Endothelial cell of umbilical vein (primary cell): ENCODE measurements at regions not wholly inside any gene's neighbourhood (a gene's known extent, or its start where the extent isn't known, plus 50 kb on each side); places are given as distances from the start of the nearest gene placed in this dataset.

Experiments
- BruUV-seq: library from RNA; stranded (reverse); fragments of 400-500 nt; replicated peaks from 2 replicates; lab custom pipeline; 2021; lab: Mats Ljungman, UMichigan
- CTCF ChIA-PET: fragments of 300-600, 350-600 bp; sonication (Branson Sonifier 250); formaldehyde crosslinking; loops from one replicate; lab custom pipeline; 2021; ENCODE audit warnings: antibody characterized with exemption, inconsistent platforms; lab: Charles Lee
- POLR2A ChIA-PET: fragments of 300-600, 350-600 bp; sonication (Branson Sonifier 250); formaldehyde crosslinking; loops from one replicate; lab custom pipeline; 2021; ENCODE audit warnings: antibody characterized with exemption, inconsistent platforms; lab: Charles Lee
- DNase-seq: peaks from one replicate; pipeline ENCODE4 v3.0.0-alpha.2; 2011; ENCODE audit warnings: low read depth, low spot score
- FAIRE-seq: peaks from 2 replicates; lab custom pipeline; 2011; peaks lifted over from hg19 to GRCh38; lab: Jason Lieb, UNC
- H2AFZ ChIP-seq: 2 replicates; pipeline ENCODE4 v1.6.0; 2012; ENCODE audit warnings: low read depth, low read length, control low read depth, inconsistent platforms
- H3K27ac ChIP-seq: 2 replicates; pipeline ENCODE4 v1.5.1; 2011; ENCODE audit warnings: low read depth, mild to moderate bottlenecking, control low read depth, low read length, moderate library complexity; ENCODE audit not compliant: insufficient read depth
- H3K27me3 ChIP-seq, 2 experiments: 2 replicates each; pipeline versions ENCODE4 v1.6.0 to v1.6.1; 2011; ENCODE audit warnings: low read length in 2 of 2, mixed read lengths in 1 of 2; ENCODE audit not compliant: control insufficient read depth in 2 of 2, insufficient read depth in 2 of 2
- H3K36me3 ChIP-seq, 2 experiments: 2 replicates in 1 of 2; 3 replicates in 1 of 2; pipeline ENCODE4 v1.5.1; 2011; ENCODE audit warnings: low read length in 2 of 2, mild to moderate bottlenecking in 1 of 2, moderate library complexity in 1 of 2; ENCODE audit not compliant: control insufficient read depth in 2 of 2, insufficient read depth in 2 of 2; ENCODE audit errors: extremely low read depth in 1 of 2
- H3K4me1 ChIP-seq: 3 replicates; pipeline ENCODE4 v1.5.1; 2011; ENCODE audit warnings: mild to moderate bottlenecking, low read length; ENCODE audit not compliant: control insufficient read depth, insufficient read depth; ENCODE audit errors: extremely low read depth
- H3K4me2 ChIP-seq: 2 replicates; pipeline ENCODE4 v1.6.1; 2011; ENCODE audit warnings: low read length, control low read depth, mixed read lengths; ENCODE audit not compliant: insufficient read depth
- H3K4me3 ChIP-seq, 3 experiments: fragments of 200-600 bp in 1 of 3; sonication (generic), shearing (Covaris generic) in 1 of 3; replicated peaks in 1 of 3; 2 replicates each; pipeline ENCODE4 v1.5.1; 2011 to 2016; ENCODE audit warnings: control low read depth in 3 of 3, low read length in 3 of 3, mild to moderate bottlenecking in 2 of 3, inconsistent platforms in 1 of 3, low read depth in 1 of 3, moderate library complexity in 1 of 3; ENCODE audit not compliant: insufficient read depth in 1 of 3
- H3K79me2 ChIP-seq: 2 replicates; pipeline ENCODE4 v1.6.0; 2012; ENCODE audit warnings: low read length, inconsistent platforms; ENCODE audit not compliant: control insufficient read depth, insufficient read depth
- H3K9ac ChIP-seq: replicated peaks from 2 replicates; pipeline ENCODE3; 2011; ENCODE audit warnings: low read length, control low read depth; ENCODE audit not compliant: insufficient read depth; ENCODE audit errors: extremely low read depth
- H3K9me1 ChIP-seq: replicated peaks from 3 replicates; pipeline ENCODE4 v1.6.0; 2011; ENCODE audit warnings: mild to moderate bottlenecking, low read length; ENCODE audit not compliant: control insufficient read depth, insufficient read depth; ENCODE audit errors: extremely low read depth
- H3K9me3 ChIP-seq: replicated peaks from 2 replicates; pipeline ENCODE4 v1.5.1; 2012; ENCODE audit warnings: low read length, inconsistent platforms; ENCODE audit not compliant: control insufficient read depth, insufficient read depth
- H4K20me1 ChIP-seq: replicated peaks from 2 replicates; pipeline ENCODE3; 2011; ENCODE audit warnings: mild to moderate bottlenecking, low read length; ENCODE audit not compliant: control insufficient read depth, insufficient read depth; ENCODE audit errors: extremely low read depth
- CTCF ChIP-seq, 2 donors: IDR thresholded peaks; 1 replicate in 1 of 2; 2 replicates in 1 of 2; pipeline ENCODE4 v1.5.1; 2011; ENCODE audit warnings: low read length in 2 of 2, mild to moderate bottlenecking in 2 of 2, moderate library complexity in 2 of 2, control low read depth in 1 of 2, inconsistent platforms in 1 of 2, low read depth in 1 of 2; ENCODE audit not compliant: insufficient read depth in 1 of 2; ENCODE audit errors: extremely low read depth in 1 of 2
- EZH2 ChIP-seq: IDR thresholded peaks from 2 replicates; pipeline ENCODE4 v1.6.1; 2012; ENCODE audit warnings: borderline replicate concordance, low read depth, mild to moderate bottlenecking, moderate library complexity, low read length, inconsistent platforms; ENCODE audit not compliant: severe bottlenecking
- FOS ChIP-seq: IDR thresholded peaks from 2 replicates; pipeline ENCODE4 v1.6.1; 2011; ENCODE audit warnings: mild to moderate bottlenecking, low read length, moderate library complexity, borderline replicate concordance; ENCODE audit not compliant: insufficient read depth
- GATA2 ChIP-seq: IDR thresholded peaks from 2 replicates; pipeline ENCODE4 v1.7.0; 2011; ENCODE audit warnings: low read depth, mild to moderate bottlenecking, moderate library complexity, mixed read lengths, low read length; ENCODE audit not compliant: insufficient read length, insufficient read depth
- JUN ChIP-seq: IDR thresholded peaks from 2 replicates; pipeline ENCODE4 v1.6.1; 2011; ENCODE audit warnings: borderline replicate concordance, low read depth; ENCODE audit not compliant: insufficient read length, insufficient read depth
- MAX ChIP-seq: IDR thresholded peaks from 2 replicates; pipeline ENCODE4 v1.6.1; 2011; ENCODE audit not compliant: insufficient read depth, insufficient read length
- MYC ChIP-seq: IDR thresholded peaks from one replicate; pipeline ENCODE4 v1.6.1; 2011; ENCODE audit warnings: mild to moderate bottlenecking, low read depth, low read length
- POLR2A ChIP-seq: IDR thresholded peaks from 2 replicates; pipeline ENCODE4 v1.6.1; 2012; ENCODE audit warnings: low read depth, mild to moderate bottlenecking, control low read depth, low read length
- POLR2AphosphoS5 ChIP-seq: IDR thresholded peaks from 2 replicates; pipeline ENCODE4 v1.6.1; 2012; ENCODE audit warnings: low read depth, mild to moderate bottlenecking, control low read depth, low read length, moderate library complexity; ENCODE audit not compliant: insufficient read depth
- dilution Hi-C: fragments of 300-500 bp; cut with MboI; formaldehyde crosslinking; loops from one replicate; pipeline ENCODE4 v1.15.0; 2019; ENCODE audit warnings: low sequenced_read_pairs; ENCODE audit not compliant: extremely low pct_ligation_motif_present
- intact Hi-C: fragments of 100-400 bp; cut with micrococcal nuclease; formaldehyde crosslinking; loops from one replicate; pipeline ENCODE4 v1.10.0; 2022

- dilution Hi-C loops, result no loop called here
- no peak overlapping the region for H3K4me3 ChIP-seq
- no peak for TF ChIP-seq GATA2
- TF ChIP-seq MAX, result no peak
- no peak for TF ChIP-seq MYC
- no peak for TF ChIP-seq POLR2A
- TF ChIP-seq CTCF (IDR thresholded peaks at IDR 0.05; ENCODE audit: extremely low read depth in 1 of 2, insufficient read depth in 1 of 2, low read depth in 1 of 2, low read length in 2 of 2), result no peak
- no peak for TF ChIP-seq JUN
- no peak for TF ChIP-seq EZH2
- TF ChIP-seq FOS, result no peak
- no peak for TF ChIP-seq POLR2AphosphoS5
- H3K36me3 ChIP-seq, result no peaks in the 10 kb centered on the region
- DNase-seq, result no peak
- ChIA-PET POLR2A (no interaction called here), CTCF (no interaction called here)
- H3K79me2 ChIP-seq, result no peaks in the 10 kb centered on the region
- no TSS peak for BruUV-seq
- no peaks in the 10 kb centered on the region for H4K20me1 ChIP-seq
- no peaks in the 10 kb centered on the region for H3K4me1 ChIP-seq
- no peak overlapping the region for H2AFZ ChIP-seq
- no peaks in the 10 kb centered on the region for H3K9me3 ChIP-seq
- no peak for FAIRE-seq
- H3K9me1 ChIP-seq, result no peaks in the 10 kb centered on the region
- H3K27ac ChIP-seq, result no peak overlapping the region
- intact Hi-C loops, result no loop called here
- no peak overlapping the region for H3K4me2 ChIP-seq
- H3K27me3 ChIP-seq, result no peaks in the 10 kb centered on the region
- H3K9ac ChIP-seq, result no peak overlapping the region
These were observed 56.7 kb upstream of the ACTBL2 start for GRCh38 chr5:57539281-57539701.
